ENCODE measurements at regions not wholly inside any gene's neighbourhood (a gene's known extent, or its start where the extent isn't known, plus 50 kb on each side); places are given as distances from the start of the nearest gene placed in this dataset.

DNA sequence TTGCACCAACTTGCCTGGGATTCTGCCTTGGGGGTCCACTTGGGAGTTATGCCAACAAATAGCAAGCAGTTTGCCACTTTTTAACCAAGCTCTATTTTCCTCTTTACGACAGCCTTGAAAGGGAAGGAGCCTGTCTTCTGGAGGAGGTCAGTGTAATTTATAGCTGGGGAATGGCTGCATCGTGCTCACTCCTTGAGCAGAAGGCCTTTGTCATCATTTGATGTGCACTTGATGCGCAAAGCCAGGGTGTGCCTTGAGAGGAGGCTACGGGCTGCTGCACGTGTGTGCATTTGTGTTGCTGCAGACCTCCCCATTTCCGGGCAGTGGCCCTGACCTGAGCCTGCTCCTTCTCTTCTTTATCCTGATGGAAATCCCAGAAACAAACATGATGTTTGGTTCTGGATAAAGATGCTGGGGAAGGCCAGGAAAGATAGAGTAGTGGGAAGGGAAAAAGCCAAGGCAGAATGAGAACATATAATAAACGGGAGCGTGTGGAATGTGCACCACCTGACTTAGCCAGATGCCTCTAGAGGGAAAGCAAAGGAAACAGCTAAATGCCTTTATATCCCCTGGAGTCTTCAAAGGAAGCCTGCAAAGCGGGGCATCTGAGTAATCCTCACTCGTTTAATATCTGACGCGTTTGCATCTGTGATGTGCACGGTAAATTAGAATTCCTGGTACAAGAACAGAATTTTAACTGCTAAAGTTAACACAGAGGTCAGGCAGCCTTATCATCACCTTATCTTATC, 68.3 kb upstream of the ZNF521 start:
- Histone ChIP-seq H3K27ac (ENCODE audit: low read depth) (no peak overlapping the region), H3K9me2 (ENCODE audit: insufficient read depth) (no peaks in the 10 kb centered on the region), H3K4me3 (no peak overlapping the region), H3F3A (replicated peaks; ENCODE audit: low read depth) (no peaks in the 10 kb centered on the region), H2AFZ (peak overlapping the region; percentile 74; the same call in 1 of the 2 replicates), H3K4me2 (no peak overlapping the region), H3K4me1 (ENCODE audit: insufficient read depth) (peaks cover 8% of the 10 kb centered on the region; the same call in 1 of the 2 replicates), H3K27me3 (ENCODE audit: insufficient read depth) (no peaks in the 10 kb centered on the region), H4K20me1 (replicated peaks; ENCODE audit: insufficient read depth) (no peaks in the 10 kb centered on the region), H3K36me3 (ENCODE audit: insufficient read depth) (no peaks in the 10 kb centered on the region), H3K79me2 (replicated peaks; ENCODE audit: insufficient read depth) (no peaks in the 10 kb centered on the region)
- H3K36me3 Mint-ChIP-seq (ENCODE audit: low read depth) = no peaks in the 10 kb centered on the region
- no peak for TF ChIP-seq ZNF462 (CRISPR knock-in tag; IDR thresholded peaks at IDR 0.05)
- TF ChIP-seq POLR2AphosphoS5 (IDR thresholded peaks at IDR 0.05; ENCODE audit: low read depth) = no peak
- TF ChIP-seq, protein P1, sequence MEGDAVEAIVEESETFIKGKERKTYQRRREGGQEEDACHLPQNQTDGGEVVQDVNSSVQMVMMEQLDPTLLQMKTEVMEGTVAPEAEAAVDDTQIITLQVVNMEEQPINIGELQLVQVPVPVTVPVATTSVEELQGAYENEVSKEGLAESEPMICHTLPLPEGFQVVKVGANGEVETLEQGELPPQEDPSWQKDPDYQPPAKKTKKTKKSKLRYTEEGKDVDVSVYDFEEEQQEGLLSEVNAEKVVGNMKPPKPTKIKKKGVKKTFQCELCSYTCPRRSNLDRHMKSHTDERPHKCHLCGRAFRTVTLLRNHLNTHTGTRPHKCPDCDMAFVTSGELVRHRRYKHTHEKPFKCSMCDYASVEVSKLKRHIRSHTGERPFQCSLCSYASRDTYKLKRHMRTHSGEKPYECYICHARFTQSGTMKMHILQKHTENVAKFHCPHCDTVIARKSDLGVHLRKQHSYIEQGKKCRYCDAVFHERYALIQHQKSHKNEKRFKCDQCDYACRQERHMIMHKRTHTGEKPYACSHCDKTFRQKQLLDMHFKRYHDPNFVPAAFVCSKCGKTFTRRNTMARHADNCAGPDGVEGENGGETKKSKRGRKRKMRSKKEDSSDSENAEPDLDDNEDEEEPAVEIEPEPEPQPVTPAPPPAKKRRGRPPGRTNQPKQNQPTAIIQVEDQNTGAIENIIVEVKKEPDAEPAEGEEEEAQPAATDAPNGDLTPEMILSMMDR (conservative IDR thresholded peaks at IDR 0.05; ENCODE audit: low read depth in 2 of 2) = no peak
- TF ChIP-seq, protein P2, sequence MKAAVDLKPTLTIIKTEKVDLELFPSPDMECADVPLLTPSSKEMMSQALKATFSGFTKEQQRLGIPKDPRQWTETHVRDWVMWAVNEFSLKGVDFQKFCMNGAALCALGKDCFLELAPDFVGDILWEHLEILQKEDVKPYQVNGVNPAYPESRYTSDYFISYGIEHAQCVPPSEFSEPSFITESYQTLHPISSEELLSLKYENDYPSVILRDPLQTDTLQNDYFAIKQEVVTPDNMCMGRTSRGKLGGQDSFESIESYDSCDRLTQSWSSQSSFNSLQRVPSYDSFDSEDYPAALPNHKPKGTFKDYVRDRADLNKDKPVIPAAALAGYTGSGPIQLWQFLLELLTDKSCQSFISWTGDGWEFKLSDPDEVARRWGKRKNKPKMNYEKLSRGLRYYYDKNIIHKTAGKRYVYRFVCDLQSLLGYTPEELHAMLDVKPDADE (IDR thresholded peaks at IDR 0.05) = no peak
- no peak for TF ChIP-seq JUNB (IDR thresholded peaks at IDR 0.05; ENCODE audit: unreplicated experiment)
- TF ChIP-seq EZH2phosphoT487 (IDR thresholded peaks at IDR 0.05; ENCODE audit: unreplicated experiment) = no peak
- no peak for TF ChIP-seq REST (IDR thresholded peaks at IDR 0.05; ENCODE audit: unreplicated experiment)
- no peak for TF ChIP-seq NANOG (IDR thresholded peaks at IDR 0.05; ENCODE audit: borderline replicate concordance)
- no peak for TF ChIP-seq ZNF114 (CRISPR knock-in tag; IDR thresholded peaks at IDR 0.05)
- TF ChIP-seq STAT1 (IDR thresholded peaks at IDR 0.05; ENCODE audit: unreplicated experiment) = no peak
- no peak for TF ChIP-seq ZNF331 (CRISPR knock-in tag; IDR thresholded peaks at IDR 0.05; ENCODE audit: low read depth)
- no peak for TF ChIP-seq CREB1 (CRISPR knock-in tag; IDR thresholded peaks at IDR 0.05; ENCODE audit: low read depth)
- TF ChIP-seq EZH2 (IDR thresholded peaks at IDR 0.05; ENCODE audit: low read depth, unreplicated experiment) = no peak
- no peaks in the 10 kb centered on the region for H3K9me3 Mint-ChIP-seq
- peak; percentile 17 for DNase-seq (ENCODE audit: low spot score)
- peaks cover 4% of the 10 kb centered on the region for H3K27me3 Mint-ChIP-seq (ENCODE audit: insufficient read depth, low read depth, poor library complexity)
- peaks cover 2% of the 10 kb centered on the region for H3K4me1 Mint-ChIP-seq
- no peak; the same call in 2 of the 3 replicates for ATAC-seq
- H3K27ac Mint-ChIP-seq = peak overlapping the region; percentile 27; the same call in 1 of the 2 replicates
- H3K4me3 Mint-ChIP-seq = no peak overlapping the region

Measured in GM23338 (cell line).